ENCODE measurements at regions not wholly inside any gene's neighbourhood (a gene's known extent, or its start where the extent isn't known, plus 50 kb on each side); places are given as distances from the start of the nearest gene placed in this dataset.

DNA sequence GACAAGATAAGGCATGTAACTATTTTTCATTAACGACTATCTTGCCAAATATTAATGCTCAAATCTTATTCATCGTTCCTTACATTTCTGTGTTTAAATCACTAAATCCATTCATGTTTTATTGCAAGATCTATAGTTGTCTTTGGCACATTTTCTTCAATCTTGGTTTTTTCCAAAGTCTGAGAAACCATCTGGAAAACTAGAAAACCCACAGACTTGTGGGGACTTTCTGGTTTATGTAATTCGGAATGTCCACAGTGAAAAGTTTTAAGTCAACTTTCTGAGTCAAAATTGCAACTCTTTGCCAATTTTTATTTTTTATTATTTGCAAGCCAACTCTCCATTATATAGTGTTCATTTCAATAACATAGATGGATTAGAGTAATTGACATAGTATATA is 520.8 kb upstream of the ADAMTS5 start:
- TF ChIP-seq, protein P1, sequence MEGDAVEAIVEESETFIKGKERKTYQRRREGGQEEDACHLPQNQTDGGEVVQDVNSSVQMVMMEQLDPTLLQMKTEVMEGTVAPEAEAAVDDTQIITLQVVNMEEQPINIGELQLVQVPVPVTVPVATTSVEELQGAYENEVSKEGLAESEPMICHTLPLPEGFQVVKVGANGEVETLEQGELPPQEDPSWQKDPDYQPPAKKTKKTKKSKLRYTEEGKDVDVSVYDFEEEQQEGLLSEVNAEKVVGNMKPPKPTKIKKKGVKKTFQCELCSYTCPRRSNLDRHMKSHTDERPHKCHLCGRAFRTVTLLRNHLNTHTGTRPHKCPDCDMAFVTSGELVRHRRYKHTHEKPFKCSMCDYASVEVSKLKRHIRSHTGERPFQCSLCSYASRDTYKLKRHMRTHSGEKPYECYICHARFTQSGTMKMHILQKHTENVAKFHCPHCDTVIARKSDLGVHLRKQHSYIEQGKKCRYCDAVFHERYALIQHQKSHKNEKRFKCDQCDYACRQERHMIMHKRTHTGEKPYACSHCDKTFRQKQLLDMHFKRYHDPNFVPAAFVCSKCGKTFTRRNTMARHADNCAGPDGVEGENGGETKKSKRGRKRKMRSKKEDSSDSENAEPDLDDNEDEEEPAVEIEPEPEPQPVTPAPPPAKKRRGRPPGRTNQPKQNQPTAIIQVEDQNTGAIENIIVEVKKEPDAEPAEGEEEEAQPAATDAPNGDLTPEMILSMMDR (IDR thresholded peaks at IDR 0.05; ENCODE audit: insufficient read depth, low read depth, low read length): no peak
- no peak for TF ChIP-seq EZH2 (IDR thresholded peaks at IDR 0.05; ENCODE audit: insufficient read depth, low read length)
